ENCODE measurements at regions not wholly inside any gene's neighbourhood (a gene's known extent, or its start where the extent isn't known, plus 50 kb on each side); places are given as distances from the start of the nearest gene placed in this dataset.

GRCh38 chr2:59630789-59631188 is 922.7 kb downstream of the BCL11A start:
- DNase-seq, result no peak

- no peak for DNase-seq
Measured at GRCh38 chr2:59627599-59627998, 925.9 kb downstream of the BCL11A start.

DNA sequence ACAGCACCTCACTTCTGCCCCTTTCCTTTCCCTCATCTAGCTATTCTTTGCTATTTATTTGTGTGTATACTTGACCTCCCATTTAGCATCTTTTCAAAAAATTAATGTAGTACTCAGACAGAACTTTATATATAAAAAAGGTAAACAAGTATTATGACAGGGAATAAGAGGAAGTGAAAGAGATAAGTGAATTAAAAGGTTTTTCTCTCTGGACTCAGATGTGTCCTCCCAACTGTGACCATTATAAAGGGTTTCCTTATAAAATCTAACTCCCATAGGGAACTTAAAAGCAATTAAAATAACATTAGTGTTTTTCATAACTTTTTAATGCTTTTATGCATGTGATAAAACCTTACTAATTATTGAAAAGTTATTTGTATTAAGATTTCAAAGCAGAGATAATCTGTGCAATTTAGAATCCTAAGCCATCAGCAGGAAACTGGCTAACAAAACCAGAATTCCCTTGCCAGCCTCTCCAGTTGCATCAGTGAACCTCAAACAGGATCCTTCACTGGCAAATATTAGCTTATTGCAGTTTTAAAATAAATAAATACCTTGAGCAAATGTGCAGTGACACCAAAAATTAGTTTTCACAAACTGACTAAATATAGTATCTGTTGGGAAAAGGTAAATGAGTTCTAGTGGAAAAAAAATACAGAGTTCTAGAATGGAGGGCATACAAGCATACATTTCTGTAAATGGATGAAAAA is 930.7 kb downstream of the BCL11A start:
- DNase-seq, result no peak

DNA sequence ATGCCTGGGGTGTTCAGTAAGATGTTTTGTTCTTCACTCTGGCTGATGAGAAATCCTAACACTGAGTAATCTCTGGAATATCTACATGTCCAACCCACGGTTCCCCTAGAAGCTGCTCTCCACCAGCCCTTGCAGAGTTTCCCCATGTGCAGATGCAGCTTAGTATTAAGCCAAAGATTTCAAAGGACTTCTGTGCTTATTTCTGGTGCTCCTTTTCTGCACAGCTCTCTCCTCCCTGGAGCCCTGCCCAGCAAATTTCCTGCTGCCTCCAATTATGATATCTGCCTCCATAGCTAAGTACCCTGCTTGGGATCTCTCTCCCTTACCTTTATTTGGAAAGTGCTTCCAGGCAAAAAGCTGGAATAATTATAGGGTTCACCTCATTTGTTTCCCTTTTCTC is 949.3 kb downstream of the BCL11A start:
- no peak for DNase-seq

DNA sequence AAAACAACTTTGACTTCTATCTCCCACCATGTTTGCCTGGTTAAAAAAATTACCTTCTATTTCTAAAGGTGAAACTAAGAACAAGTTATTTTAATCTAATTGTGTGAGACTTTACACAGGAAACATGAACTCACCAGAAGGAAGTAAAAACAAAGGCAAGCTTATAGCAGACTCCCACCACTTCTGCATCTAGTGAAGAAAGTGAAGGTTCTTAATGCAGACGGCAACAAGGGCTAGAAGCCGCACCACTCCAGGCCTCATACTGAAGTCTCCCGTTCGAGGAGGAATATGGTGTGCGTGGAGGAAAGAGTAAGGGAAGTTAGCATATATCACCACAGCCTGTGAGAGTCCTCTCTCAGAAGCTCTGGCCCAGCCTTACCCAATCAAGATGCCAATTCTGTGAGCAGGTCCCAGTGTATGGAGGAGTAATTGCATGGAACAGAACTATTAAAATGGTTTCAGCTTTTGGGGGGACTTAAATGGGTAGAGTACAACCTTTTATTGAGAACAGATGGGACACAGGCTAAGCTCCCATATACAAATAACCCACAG is 958.7 kb downstream of the BCL11A start:
- no peak for DNase-seq

GRCh38 chr2:59590798-59591197 is 962.7 kb downstream of the BCL11A start:
- DNase-seq, result no peak

- DNase-seq, result no peak
Measured at GRCh38 chr2:59589881-59590280, 963.6 kb downstream of the BCL11A start.

- DNase-seq, result no peak
Measured at GRCh38 chr2:59588286-59588685, 965.2 kb downstream of the BCL11A start.

GRCh38 chr2:59586176-59586575 is 967.3 kb downstream of the BCL11A start:
- no peak for DNase-seq

DNA sequence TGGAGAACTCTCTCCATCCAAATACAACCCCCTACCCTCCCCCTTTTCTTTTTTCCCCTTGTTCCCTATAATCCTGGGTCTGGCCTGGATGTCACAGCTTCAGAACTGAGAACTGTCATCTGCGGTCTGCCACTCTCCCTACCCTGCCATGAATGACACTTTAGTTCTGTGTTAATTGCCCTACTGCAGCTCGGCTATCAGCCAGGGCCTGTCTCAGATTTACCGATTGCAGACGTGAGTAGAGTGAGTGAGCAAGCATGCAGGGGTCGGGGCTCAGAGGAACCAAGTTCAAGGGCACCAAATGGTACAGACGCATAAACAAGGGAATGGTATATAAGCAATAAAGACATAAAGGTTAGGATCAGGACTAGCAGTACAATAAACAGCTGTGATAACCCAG is 967.8 kb downstream of the BCL11A start:
- DNase-seq, result no peak

GRCh38 chr2:59584958-59585357 is 968.5 kb downstream of the BCL11A start:
- DNase-seq, result peak; percentile 1

- DNase-seq, result peak; percentile 7
Measured at GRCh38 chr2:59583173-59583765, 970.2 kb downstream of the BCL11A start.

- no peak for DNase-seq
Measured at GRCh38 chr2:59578349-59578748, 975.1 kb downstream of the BCL11A start.

DNA sequence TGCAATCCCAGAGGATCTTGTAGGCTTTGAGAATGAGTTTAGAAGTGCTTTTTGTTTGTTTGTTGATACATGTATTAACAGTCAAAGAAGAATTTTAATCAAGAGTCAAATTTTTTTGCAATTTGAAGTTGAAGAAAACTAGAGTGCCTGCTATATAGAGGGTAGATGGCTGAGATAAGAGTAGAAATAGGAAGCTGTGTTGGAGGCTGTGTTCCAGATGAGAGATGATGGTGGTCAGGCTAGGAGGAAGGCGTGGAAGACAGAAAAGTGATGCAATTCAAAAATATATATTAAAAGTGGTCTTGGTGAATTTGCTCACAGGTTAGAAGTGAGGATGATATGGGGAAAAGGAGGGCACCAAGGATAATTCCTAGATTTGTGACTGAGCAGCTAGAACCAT is 978.3 kb downstream of the BCL11A start:
- DNase-seq, result no peak

- DNase-seq, result no peak
Measured at GRCh38 chr2:59572227-59572626, 981.2 kb downstream of the BCL11A start.

- DNase-seq, result no peak
Measured at GRCh38 chr2:59570818-59571217, 982.6 kb downstream of the BCL11A start.

GRCh38 chr2:59569124-59569523 is 984.3 kb downstream of the BCL11A start:
- DNase-seq, result no peak

DNA sequence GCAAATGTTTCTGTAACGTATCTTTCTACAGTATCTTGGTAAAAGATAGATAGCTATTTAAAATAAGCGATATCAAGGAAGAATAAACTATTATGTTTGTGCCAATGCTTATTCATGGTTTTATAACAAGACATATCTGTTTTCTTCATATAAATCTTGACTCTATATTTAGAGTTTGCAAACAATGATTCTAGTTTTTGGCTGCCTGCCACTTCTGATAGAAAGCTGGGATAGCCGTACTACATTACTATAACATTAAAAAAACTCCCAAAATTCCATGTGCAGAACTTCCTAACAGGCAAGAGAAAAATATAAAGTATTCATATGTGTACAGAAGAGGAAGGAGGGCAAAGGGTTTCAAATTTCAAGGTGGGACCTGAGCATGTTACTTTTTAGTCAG is 985.0 kb downstream of the BCL11A start:
- no peak for DNase-seq

DNA sequence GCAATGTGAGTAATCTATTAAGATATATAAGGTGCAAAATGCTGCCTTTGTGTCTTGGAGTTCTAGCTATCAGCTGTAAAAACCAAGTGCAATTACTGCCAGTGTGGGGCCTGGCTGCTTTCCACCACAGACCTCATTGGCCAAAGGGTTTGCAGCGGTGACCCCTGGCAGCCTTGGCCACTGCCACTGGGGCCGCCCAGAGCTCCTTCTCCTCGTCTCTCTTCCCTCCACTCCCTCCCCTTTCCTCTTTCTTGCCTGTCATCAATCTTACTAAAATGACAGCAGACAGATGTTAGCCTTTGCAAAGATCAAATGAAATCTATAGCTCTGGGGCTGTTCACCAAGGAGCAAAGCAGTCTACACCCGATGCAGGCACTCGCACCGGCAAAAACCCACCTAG is 986.3 kb downstream of the BCL11A start:
- no peak for DNase-seq

GRCh38 chr2:59566739-59567138 is 986.7 kb downstream of the BCL11A start:
- DNase-seq, result no peak

DNA sequence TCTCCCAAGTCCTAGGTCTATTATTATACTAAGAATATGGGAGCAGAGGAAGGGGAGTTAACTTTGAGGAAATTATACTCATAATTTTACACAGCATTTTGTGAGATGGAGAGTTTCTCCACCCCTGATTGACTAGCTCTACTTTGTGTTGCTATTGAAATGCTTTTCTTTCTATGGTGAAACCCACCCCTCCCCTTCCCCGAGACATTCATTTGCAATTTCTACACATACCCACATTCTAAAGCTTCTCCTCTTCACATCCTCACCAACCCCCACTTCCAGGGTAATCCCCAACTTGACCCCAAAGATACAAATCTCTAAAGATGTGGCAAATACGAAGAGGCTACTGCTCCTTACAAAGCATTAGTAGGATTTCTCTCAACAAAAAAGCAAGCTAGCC is 992.2 kb downstream of the BCL11A start:
- no peak for DNase-seq

- DNase-seq, result no peak
Measured at GRCh38 chr2:59560769-59561168, 992.7 kb downstream of the BCL11A start.

GRCh38 chr2:59540864-59541263 is 1012.6 kb downstream of the BCL11A start:
- DNase-seq, result no peak

- no peak for DNase-seq
Measured at GRCh38 chr2:59538398-59538911, 1015.0 kb downstream of the BCL11A start.

All from fibroblast of skin of back (primary cell).